ENCODE measurements at regions not wholly inside any gene's neighbourhood (a gene's known extent, or its start where the extent isn't known, plus 50 kb on each side); places are given as distances from the start of the nearest gene placed in this dataset.

- H3K9me3 ChIP-seq, result no peaks in the 10 kb centered on the region
- DNase-seq (ENCODE audit: low spot score) (no peak), ATAC-seq (ENCODE audit: insufficient number of reproducible peaks, low FRiP score, low read depth) (no peak)
- no peak overlapping the region for H3K4me3 ChIP-seq
- no peaks in the 10 kb centered on the region for H3K27me3 ChIP-seq (replicated peaks; ENCODE audit: insufficient read depth)
- TF ChIP-seq CTCF (IDR thresholded peaks at IDR 0.05), result no peak
- no peak overlapping the region for H3K27ac ChIP-seq
- no peaks in the 10 kb centered on the region for H3K4me1 ChIP-seq (ENCODE audit: control insufficient read depth in 1 of 2, low read depth in 2 of 2)
- H3K36me3 ChIP-seq, result no peaks in the 10 kb centered on the region
These were observed 915.4 kb upstream of the TMEM132C start for GRCh38 chr12:127351481-127352010.

GRCh38 chr12:127355061-127355841, 911.7 kb upstream of the TMEM132C start:
- no peak overlapping the region for H3K4me3 ChIP-seq
- H3K27ac ChIP-seq, result no peak overlapping the region
- no peaks in the 10 kb centered on the region for H3K27me3 ChIP-seq (replicated peaks; ENCODE audit: insufficient read depth)
- no peaks in the 10 kb centered on the region for H3K36me3 ChIP-seq
- no peaks in the 10 kb centered on the region for H3K9me3 ChIP-seq
- TF ChIP-seq CTCF (IDR thresholded peaks at IDR 0.05), result no peak
- ATAC-seq (ENCODE audit: insufficient number of reproducible peaks, low FRiP score, low read depth) (no peak), DNase-seq (ENCODE audit: low spot score) (no peak)
- no peaks in the 10 kb centered on the region for H3K4me1 ChIP-seq (ENCODE audit: control insufficient read depth in 1 of 2, low read depth in 2 of 2)

GRCh38 chr12:127358888-127359287, 908.1 kb upstream of the TMEM132C start:
- no peaks in the 10 kb centered on the region for H3K9me3 ChIP-seq
- H3K4me3 ChIP-seq, result no peak overlapping the region
- TF ChIP-seq CTCF (IDR thresholded peaks at IDR 0.05), result no peak
- DNase-seq (ENCODE audit: low spot score), result no peak
- H3K27me3 ChIP-seq (replicated peaks; ENCODE audit: insufficient read depth), result no peaks in the 10 kb centered on the region
- no peak for ATAC-seq (ENCODE audit: insufficient number of reproducible peaks, low FRiP score, low read depth)
- H3K36me3 ChIP-seq, result no peaks in the 10 kb centered on the region
- no peak overlapping the region for H3K27ac ChIP-seq
- H3K4me1 ChIP-seq (ENCODE audit: control insufficient read depth in 1 of 2, low read depth in 2 of 2), result no peaks in the 10 kb centered on the region

- ATAC-seq (ENCODE audit: insufficient number of reproducible peaks, low FRiP score, low read depth) (no peak), DNase-seq (ENCODE audit: low spot score) (no peak)
- no peak overlapping the region for H3K27ac ChIP-seq
- H3K36me3 ChIP-seq, result no peaks in the 10 kb centered on the region
- no peaks in the 10 kb centered on the region for H3K27me3 ChIP-seq (replicated peaks; ENCODE audit: insufficient read depth)
- TF ChIP-seq CTCF (IDR thresholded peaks at IDR 0.05), result no peak
- H3K4me3 ChIP-seq, result no peak overlapping the region
- no peaks in the 10 kb centered on the region for H3K9me3 ChIP-seq
- H3K4me1 ChIP-seq (ENCODE audit: control insufficient read depth in 1 of 2, low read depth in 2 of 2), result no peaks in the 10 kb centered on the region
These were observed 906.4 kb upstream of the TMEM132C start for GRCh38 chr12:127360580-127360979.

GRCh38 chr12:127362121-127362520, 904.8 kb upstream of the TMEM132C start:
- ATAC-seq (ENCODE audit: insufficient number of reproducible peaks, low FRiP score, low read depth) (no peak), DNase-seq (ENCODE audit: low spot score) (no peak)
- H3K27ac ChIP-seq, result no peak overlapping the region
- no peak overlapping the region for H3K4me3 ChIP-seq
- TF ChIP-seq CTCF (IDR thresholded peaks at IDR 0.05), result no peak
- H3K4me1 ChIP-seq (ENCODE audit: control insufficient read depth in 1 of 2, low read depth in 2 of 2), result no peaks in the 10 kb centered on the region
- no peaks in the 10 kb centered on the region for H3K27me3 ChIP-seq (replicated peaks; ENCODE audit: insufficient read depth)
- H3K9me3 ChIP-seq, result no peaks in the 10 kb centered on the region
- H3K36me3 ChIP-seq, result no peaks in the 10 kb centered on the region
